Caco-2 (cell line): ENCODE measurements at regions not wholly inside any gene's neighbourhood (a gene's known extent, or its start where the extent isn't known, plus 50 kb on each side); places are given as distances from the start of the nearest gene placed in this dataset.

ENCODE experiments used
- BruUV-seq: library from RNA; stranded (reverse); fragments of 400-500 nt; replicated peaks from 2 replicates; lab custom pipeline; 2021; lab: Mats Ljungman, UMichigan
- CTCF ChIA-PET: fragments of 300-600 bp; sonication (Branson Sonifier 250); formaldehyde crosslinking; loops from one replicate; lab custom pipeline; 2022; ENCODE audit warnings: antibody characterized with exemption; lab: Charles Lee
- POLR2A ChIA-PET: fragments of 300-600 bp; sonication (Branson Sonifier 250); formaldehyde crosslinking; loops from one replicate; lab custom pipeline; 2022; ENCODE audit warnings: antibody characterized with exemption; lab: Charles Lee
- DNase-seq, 2 experiments: peaks; one replicate each; pipeline versions ENCODE4 v3.0.0 to v3.0.0-alpha.2; 2020 to 2022
- H3K27me3 ChIP-seq: replicated peaks from 2 replicates; pipeline ENCODE4 v1.6.0; 2011; ENCODE audit warnings: low read length; ENCODE audit not compliant: control insufficient read depth, insufficient read depth
- H3K36me3 ChIP-seq: 2 replicates; pipeline ENCODE4 v1.5.1; 2011; ENCODE audit warnings: low read length; ENCODE audit not compliant: control insufficient read depth, insufficient read depth
- H3K4me1 ChIP-seq: fragments of 250-450 bp; sonication (Bioruptor Pico); 2 replicates; pipeline ENCODE4 v1.5.1; 2020; ENCODE audit warnings: mild to moderate bottlenecking
- H3K4me3 ChIP-seq: 2 replicates; pipeline ENCODE4 v1.5.1; 2011; ENCODE audit warnings: low read depth, mild to moderate bottlenecking, control low read depth, low read length
- H3K9me3 ChIP-seq: fragments of 250-450 bp; sonication (Bioruptor Pico); 2 replicates; pipeline ENCODE4 v1.5.1; 2020; ENCODE audit warnings: mild to moderate bottlenecking, moderate library complexity
- H3K27ac Mint-ChIP-seq: one replicate; pipeline ENCODE4 v1.8.0; 2022; ENCODE audit warnings: mixed read lengths; ENCODE audit not compliant: unreplicated experiment
- H3K27me3 Mint-ChIP-seq: one replicate; pipeline ENCODE4 v1.8.0; 2022; ENCODE audit warnings: mixed read lengths; ENCODE audit not compliant: insufficient read depth, unreplicated experiment
- H3K36me3 Mint-ChIP-seq: one replicate; pipeline ENCODE4 v1.8.0; 2022; ENCODE audit warnings: mild to moderate bottlenecking, mixed read lengths; ENCODE audit not compliant: insufficient read depth, unreplicated experiment
- H3K4me1 Mint-ChIP-seq: one replicate; pipeline ENCODE4 v1.8.0; 2022; ENCODE audit warnings: low read depth, mixed read lengths; ENCODE audit not compliant: unreplicated experiment
- H3K4me3 Mint-ChIP-seq: one replicate; pipeline ENCODE4 v1.8.0; 2022; ENCODE audit warnings: mild to moderate bottlenecking, moderate library complexity, mixed read lengths; ENCODE audit not compliant: unreplicated experiment
- H3K9me3 Mint-ChIP-seq: one replicate; pipeline ENCODE4 v1.8.0; 2022; ENCODE audit warnings: mixed read lengths; ENCODE audit not compliant: unreplicated experiment
- intact Hi-C: fragments of 100-400 bp; cut with micrococcal nuclease; formaldehyde crosslinking; loops from one replicate; pipeline ENCODE4 v1.10.0; 2022; ENCODE audit not compliant: unreplicated experiment
- TF ChIP-seq, protein P1 (sequence below), 2 experiments: fragments of 200-600 bp in 1 of 2; IDR thresholded peaks; 1 replicate in 1 of 2; 2 replicates in 1 of 2; pipeline versions ENCODE4 v1.5.1 to v1.8.0; 2011 to 2022; ENCODE audit warnings: antibody characterized with exemption in 1 of 2, control low read depth in 1 of 2, inconsistent platforms in 1 of 2, low read depth in 1 of 2, low read length in 1 of 2, mild to moderate bottlenecking in 1 of 2, moderate library complexity in 1 of 2; ENCODE audit not compliant: insufficient read depth in 1 of 2, severe bottlenecking in 1 of 2, unreplicated experiment in 1 of 2

- H3K27ac Mint-ChIP-seq, result no peak overlapping the region
- DNase-seq, result no peak
- TF ChIP-seq, protein P1, sequence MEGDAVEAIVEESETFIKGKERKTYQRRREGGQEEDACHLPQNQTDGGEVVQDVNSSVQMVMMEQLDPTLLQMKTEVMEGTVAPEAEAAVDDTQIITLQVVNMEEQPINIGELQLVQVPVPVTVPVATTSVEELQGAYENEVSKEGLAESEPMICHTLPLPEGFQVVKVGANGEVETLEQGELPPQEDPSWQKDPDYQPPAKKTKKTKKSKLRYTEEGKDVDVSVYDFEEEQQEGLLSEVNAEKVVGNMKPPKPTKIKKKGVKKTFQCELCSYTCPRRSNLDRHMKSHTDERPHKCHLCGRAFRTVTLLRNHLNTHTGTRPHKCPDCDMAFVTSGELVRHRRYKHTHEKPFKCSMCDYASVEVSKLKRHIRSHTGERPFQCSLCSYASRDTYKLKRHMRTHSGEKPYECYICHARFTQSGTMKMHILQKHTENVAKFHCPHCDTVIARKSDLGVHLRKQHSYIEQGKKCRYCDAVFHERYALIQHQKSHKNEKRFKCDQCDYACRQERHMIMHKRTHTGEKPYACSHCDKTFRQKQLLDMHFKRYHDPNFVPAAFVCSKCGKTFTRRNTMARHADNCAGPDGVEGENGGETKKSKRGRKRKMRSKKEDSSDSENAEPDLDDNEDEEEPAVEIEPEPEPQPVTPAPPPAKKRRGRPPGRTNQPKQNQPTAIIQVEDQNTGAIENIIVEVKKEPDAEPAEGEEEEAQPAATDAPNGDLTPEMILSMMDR (IDR thresholded peaks at IDR 0.05; ENCODE audit: insufficient read depth in 1 of 2, low read depth in 1 of 2, low read length in 1 of 2, severe bottlenecking in 1 of 2, unreplicated experiment in 1 of 2), result no peak
- H3K27me3 Mint-ChIP-seq, result no peaks in the 10 kb centered on the region
- no TSS peak for BruUV-seq
- peaks cover 3% of the 10 kb centered on the region; the same call in 1 of the 2 replicates for H3K9me3 ChIP-seq
- no peaks in the 10 kb centered on the region for H3K36me3 Mint-ChIP-seq
- intact Hi-C loops, result no loop called here
- H3K4me3 Mint-ChIP-seq, result no peak overlapping the region
- no peaks in the 10 kb centered on the region for H3K27me3 ChIP-seq
- POLR2A ChIA-PET, result no interaction called here
- CTCF ChIA-PET, result no interaction called here
- no peaks in the 10 kb centered on the region for H3K36me3 ChIP-seq
- no peaks in the 10 kb centered on the region for H3K4me1 Mint-ChIP-seq
- peaks cover 10% of the 10 kb centered on the region for H3K9me3 Mint-ChIP-seq
- H3K4me3 ChIP-seq, result no peak overlapping the region
- no peaks in the 10 kb centered on the region for H3K4me1 ChIP-seq
Observed at GRCh38 chr6:104349191-104349590, 510.5 kb downstream of the HACE1 start.

- no peaks in the 10 kb centered on the region for H3K27me3 ChIP-seq
- H3K4me1 Mint-ChIP-seq, result no peaks in the 10 kb centered on the region
- ChIA-PET POLR2A (no interaction called here), CTCF (no interaction called here)
- no peaks in the 10 kb centered on the region for H3K36me3 Mint-ChIP-seq
- no TSS peak for BruUV-seq
- intact Hi-C loops, result no loop called here
- H3K9me3 ChIP-seq, result peaks cover 6% of the 10 kb centered on the region; the same call in 1 of the 2 replicates
- no peak overlapping the region for H3K4me3 ChIP-seq
- no peak overlapping the region for H3K4me3 Mint-ChIP-seq
- peaks cover 10% of the 10 kb centered on the region for H3K9me3 Mint-ChIP-seq
- TF ChIP-seq, protein P1 (IDR thresholded peaks at IDR 0.05; ENCODE audit: insufficient read depth in 1 of 2, low read depth in 1 of 2, low read length in 1 of 2, severe bottlenecking in 1 of 2, unreplicated experiment in 1 of 2), result no peak
- H3K27ac Mint-ChIP-seq, result no peak overlapping the region
- no peaks in the 10 kb centered on the region for H3K36me3 ChIP-seq
- no peaks in the 10 kb centered on the region for H3K27me3 Mint-ChIP-seq
- DNase-seq, result no peak
- H3K4me1 ChIP-seq, result no peaks in the 10 kb centered on the region
Observed at GRCh38 chr6:104344223-104344622, 515.5 kb downstream of the HACE1 start.

- H3K36me3 ChIP-seq, result no peaks in the 10 kb centered on the region
- Mint-ChIP-seq H3K4me3 (no peak overlapping the region), H3K9me3 (no peaks in the 10 kb centered on the region), H3K27ac (no peak overlapping the region), H3K4me1 (no peaks in the 10 kb centered on the region), H3K27me3 (no peaks in the 10 kb centered on the region), H3K36me3 (no peaks in the 10 kb centered on the region)
- ChIA-PET CTCF (no interaction called here), POLR2A (no interaction called here)
- BruUV-seq, result no TSS peak
- H3K9me3 ChIP-seq, result no peaks in the 10 kb centered on the region
- no peaks in the 10 kb centered on the region for H3K27me3 ChIP-seq
- DNase-seq, result no peak
- H3K4me1 ChIP-seq, result no peaks in the 10 kb centered on the region
- no peak overlapping the region for H3K4me3 ChIP-seq
- intact Hi-C loops, result no loop called here
- TF ChIP-seq, protein P1 (IDR thresholded peaks at IDR 0.05; ENCODE audit: insufficient read depth in 1 of 2, low read depth in 1 of 2, low read length in 1 of 2, severe bottlenecking in 1 of 2, unreplicated experiment in 1 of 2), result no peak
Observed at GRCh38 chr6:104332364-104332763, 527.4 kb downstream of the HACE1 start.
